GM23338 (cell line): ENCODE measurements at regions not wholly inside any gene's neighbourhood (a gene's known extent, or its start where the extent isn't known, plus 50 kb on each side); places are given as distances from the start of the nearest gene placed in this dataset.

Experiments
- ATAC-seq: fragments of 200-7000 bp; cut with Tn5 transposase; 3 replicates; pipeline ENCODE4 v1.9.1; 2020
- DNase-seq: peaks from one replicate; pipeline ENCODE4 v3.0.0-alpha.2; 2015; ENCODE audit warnings: low spot score
- H2AFZ ChIP-seq: fragments of 200-600 bp; sonication (generic); 2 replicates; pipeline ENCODE4 v1.8.0; 2016; ENCODE audit warnings: antibody characterized with exemption, mild to moderate bottlenecking, moderate library complexity
- H3F3A ChIP-seq: fragments of 200-600 bp; sonication (generic); replicated peaks from 2 replicates; pipeline ENCODE4 v1.8.0; 2017; ENCODE audit warnings: antibody characterized with exemption, mixed run types, low read depth
- H3K27ac ChIP-seq: fragments of 200-600 bp; sonication (generic); 2 replicates; pipeline ENCODE4 v1.6.1; 2016; ENCODE audit warnings: low read depth
- H3K27me3 ChIP-seq: fragments of 200-600 bp; sonication (generic); 2 replicates; pipeline ENCODE4 v1.8.0; 2016; ENCODE audit warnings: mild to moderate bottlenecking, mixed run types, moderate library complexity; ENCODE audit not compliant: insufficient read depth
- H3K36me3 ChIP-seq: fragments of 200-600 bp; sonication (generic); 2 replicates; pipeline ENCODE4 v1.8.0; 2016; ENCODE audit warnings: mild to moderate bottlenecking; ENCODE audit not compliant: insufficient read depth
- H3K4me1 ChIP-seq: fragments of 200-600 bp; sonication (generic); 2 replicates; pipeline ENCODE4 v1.8.0; 2016; ENCODE audit warnings: mild to moderate bottlenecking, moderate library complexity; ENCODE audit not compliant: insufficient read depth
- H3K4me2 ChIP-seq: fragments of 200-600 bp; sonication (generic); 2 replicates; pipeline ENCODE4 v1.7.1; 2017; ENCODE audit warnings: mixed run types
- H3K4me3 ChIP-seq: fragments of 200-600 bp; sonication (generic); 2 replicates; pipeline ENCODE4 v1.6.1; 2016; ENCODE audit warnings: mixed run types
- H3K79me2 ChIP-seq: fragments of 200-600 bp; sonication (generic); replicated peaks from 2 replicates; pipeline ENCODE4 v1.8.0; 2017; ENCODE audit warnings: mild to moderate bottlenecking; ENCODE audit not compliant: insufficient read depth
- H3K9me2 ChIP-seq: fragments of 200-600 bp; sonication (generic); 2 replicates; pipeline ENCODE4 v1.8.0; 2017; ENCODE audit not compliant: insufficient read depth
- H4K20me1 ChIP-seq: fragments of 200-600 bp; sonication (generic); replicated peaks from 2 replicates; pipeline ENCODE4 v1.8.0; 2017; ENCODE audit warnings: mild to moderate bottlenecking; ENCODE audit not compliant: insufficient read depth
- H3K27ac Mint-ChIP-seq: 2 replicates; pipeline ENCODE4 v1.8.0; 2020; ENCODE audit warnings: inconsistent platforms, mild to moderate bottlenecking, moderate library complexity, mixed read lengths
- H3K27me3 Mint-ChIP-seq: 3 replicates; pipeline ENCODE4 v1.8.0; 2022; ENCODE audit warnings: low read depth, mild to moderate bottlenecking, moderate library complexity, mixed read lengths, inconsistent platforms; ENCODE audit not compliant: insufficient read depth, poor library complexity
- H3K36me3 Mint-ChIP-seq: 3 replicates; pipeline ENCODE4 v1.8.0; 2021; ENCODE audit warnings: low read depth, mild to moderate bottlenecking, inconsistent platforms, moderate library complexity, mixed read lengths
- H3K4me1 Mint-ChIP-seq: 3 replicates; pipeline ENCODE4 v1.8.0; 2020; ENCODE audit warnings: mild to moderate bottlenecking, inconsistent platforms, mixed read lengths
- H3K4me3 Mint-ChIP-seq: 3 replicates; pipeline ENCODE4 v1.8.0; 2021; ENCODE audit warnings: moderate library complexity, mild to moderate bottlenecking, inconsistent platforms, mixed read lengths
- H3K9me3 Mint-ChIP-seq: 3 replicates; pipeline ENCODE4 v1.8.0; 2020; ENCODE audit warnings: moderate library complexity, mild to moderate bottlenecking, inconsistent platforms, mixed read lengths
- CTCF ChIP-seq, 2 experiments: fragments of 200-600 bp in 1 of 2; sonication (generic) in 1 of 2; conservative IDR thresholded peaks; 2 replicates each; pipeline versions ENCODE4 v1.5.1 to v1.6.1; 2016 to 2017; ENCODE audit warnings: antibody characterized with exemption in 2 of 2, low read depth in 2 of 2, mild to moderate bottlenecking in 2 of 2, moderate library complexity in 1 of 2
- ETS1 ChIP-seq: IDR thresholded peaks from 2 replicates; pipeline ENCODE4 v1.6.1; 2016; ENCODE audit warnings: antibody characterized with exemption
- EZH2 ChIP-seq: fragments of 200-600 bp; sonication (generic); IDR thresholded peaks from one replicate; pipeline ENCODE4 v1.8.0; 2017; ENCODE audit warnings: antibody characterized with exemption, mild to moderate bottlenecking, low read depth; ENCODE audit not compliant: unreplicated experiment
- EZH2phosphoT487 ChIP-seq: fragments of 200-600 bp; sonication (generic); IDR thresholded peaks from one replicate; pipeline ENCODE4 v1.8.1; 2018; ENCODE audit warnings: antibody characterized with exemption; ENCODE audit not compliant: unreplicated experiment
- JUNB ChIP-seq: IDR thresholded peaks from one replicate; pipeline ENCODE4 v1.6.1; 2016; ENCODE audit warnings: antibody characterized with exemption; ENCODE audit not compliant: unreplicated experiment
- NANOG ChIP-seq: IDR thresholded peaks from 2 replicates; pipeline ENCODE4 v1.6.1; 2016; ENCODE audit warnings: antibody characterized with exemption, borderline replicate concordance
- POLR2AphosphoS5 ChIP-seq: IDR thresholded peaks from 2 replicates; pipeline ENCODE4 v1.6.1; 2016; ENCODE audit warnings: antibody characterized with exemption, low read depth
- REST ChIP-seq: IDR thresholded peaks from one replicate; pipeline ENCODE4 v1.6.1; 2018; ENCODE audit warnings: antibody characterized with exemption; ENCODE audit not compliant: unreplicated experiment
- STAT1 ChIP-seq: IDR thresholded peaks from one replicate; pipeline ENCODE4 v1.6.1; 2016; ENCODE audit warnings: antibody characterized with exemption; ENCODE audit not compliant: unreplicated experiment
- ZNF114 ChIP-seq: fragments of 250-450 bp; sonication (Bioruptor Pico); IDR thresholded peaks from 2 replicates; pipeline ENCODE4 v1.5.0; 2020; ENCODE audit warnings: mild to moderate bottlenecking, moderate library complexity
- ZNF331 ChIP-seq: fragments of 250-450 bp; sonication (Bioruptor Pico); IDR thresholded peaks from 2 replicates; pipeline ENCODE4 v1.5.0; 2020; ENCODE audit warnings: low read depth, mild to moderate bottlenecking, moderate library complexity
- ZNF462 ChIP-seq: fragments of 250-450 bp; sonication (Bioruptor Pico); IDR thresholded peaks from 2 replicates; pipeline ENCODE4 v1.5.0; 2020; ENCODE audit warnings: mild to moderate bottlenecking, moderate library complexity

GRCh38 chr3:56937580-56937979, 122.9 kb upstream of the SPATA12 start (continued):
- TF ChIP-seq ETS1: no peak
- TF ChIP-seq ZNF114: no peak
- TF ChIP-seq POLR2AphosphoS5: no peak
- no peak for TF ChIP-seq NANOG
- no peak for TF ChIP-seq ZNF331
- TF ChIP-seq EZH2phosphoT487: no peak
- TF ChIP-seq JUNB: no peak
- TF ChIP-seq STAT1: no peak
- no peak for TF ChIP-seq ZNF462 (CRISPR knock-in tag)

GRCh38 chr3:56935811-56936210, 124.7 kb upstream of the SPATA12 start:
- no peak for DNase-seq
- H3K4me1 ChIP-seq: no peaks in the 10 kb centered on the region
- Mint-ChIP-seq H3K27me3 (peaks cover 7% of the 10 kb centered on the region), H3K9me3 (peaks cover 10% of the 10 kb centered on the region), H3K27ac (no peak overlapping the region), H3K4me3 (no peak overlapping the region), H3K36me3 (peaks cover 5% of the 10 kb centered on the region), H3K4me1 (no peaks in the 10 kb centered on the region)
- no peak overlapping the region for H2AFZ ChIP-seq
- no peaks in the 10 kb centered on the region for H3K36me3 ChIP-seq
- no peak for ATAC-seq
- H4K20me1 ChIP-seq: no peaks in the 10 kb centered on the region
- H3F3A ChIP-seq: no peaks in the 10 kb centered on the region
- no peak overlapping the region for H3K27ac ChIP-seq
- TF ChIP-seq REST: no peak
- TF ChIP-seq STAT1: no peak
- no peak for TF ChIP-seq EZH2
- no peak for TF ChIP-seq JUNB
- TF ChIP-seq NANOG: no peak
- TF ChIP-seq CTCF (conservative IDR thresholded peaks at IDR 0.05; ENCODE audit: low read depth in 2 of 2): no peak
- TF ChIP-seq ZNF331: no peak
- H3K4me3 ChIP-seq: no peak overlapping the region
- no peak overlapping the region for H3K4me2 ChIP-seq
- no peaks in the 10 kb centered on the region for H3K9me2 ChIP-seq
- no peaks in the 10 kb centered on the region for H3K79me2 ChIP-seq
- no peaks in the 10 kb centered on the region for H3K27me3 ChIP-seq
